D341Med (cell line): ENCODE measurements at regions not wholly inside any gene's neighbourhood (a gene's known extent, or its start where the extent isn't known, plus 50 kb on each side); places are given as distances from the start of the nearest gene placed in this dataset.

Experiments used
- DNase-seq: peaks from one replicate; pipeline ENCODE4 v3.0.0; 2012; ENCODE audit warnings: low spot score

DNA sequence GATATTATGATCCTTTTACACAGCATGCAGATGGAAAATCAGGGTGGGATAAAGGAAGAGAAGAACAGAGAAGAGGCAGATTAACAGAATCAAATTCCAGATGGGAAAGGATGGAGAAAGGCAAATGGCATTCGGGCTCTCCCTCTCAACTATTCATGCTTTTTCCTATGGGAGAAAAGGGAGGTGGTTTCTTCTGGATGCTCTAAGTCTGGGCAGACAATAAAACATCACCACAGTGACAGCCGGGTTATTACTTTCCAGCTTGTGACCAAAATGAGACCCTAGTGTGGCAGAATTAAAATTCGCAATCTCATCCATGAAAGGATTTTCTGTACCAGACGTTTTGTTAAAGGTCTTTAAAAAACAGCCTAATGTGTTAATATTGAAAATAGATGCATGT is 440.7 kb downstream of the RND3 start:
- DNase-seq = no peak

DNA sequence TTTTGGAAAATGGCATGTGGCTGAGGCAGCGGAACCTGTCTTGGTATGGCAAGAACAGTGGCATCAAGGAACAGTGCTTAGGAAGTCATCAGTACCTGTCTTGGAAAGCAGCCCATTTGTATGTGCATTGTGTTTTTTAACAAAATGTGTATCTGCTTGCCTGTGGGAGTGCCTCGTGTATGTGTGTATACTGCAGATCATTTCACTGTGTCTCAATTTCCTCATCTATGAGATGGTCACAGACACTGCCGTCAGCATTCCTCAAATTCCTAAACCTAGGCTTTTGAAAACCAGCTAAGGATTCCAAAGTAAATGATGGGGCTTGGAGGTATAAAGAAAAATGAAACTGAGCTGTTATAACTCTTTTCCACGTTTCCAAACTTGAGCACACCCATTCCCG is 441.3 kb downstream of the RND3 start:
- DNase-seq = no peak

DNA sequence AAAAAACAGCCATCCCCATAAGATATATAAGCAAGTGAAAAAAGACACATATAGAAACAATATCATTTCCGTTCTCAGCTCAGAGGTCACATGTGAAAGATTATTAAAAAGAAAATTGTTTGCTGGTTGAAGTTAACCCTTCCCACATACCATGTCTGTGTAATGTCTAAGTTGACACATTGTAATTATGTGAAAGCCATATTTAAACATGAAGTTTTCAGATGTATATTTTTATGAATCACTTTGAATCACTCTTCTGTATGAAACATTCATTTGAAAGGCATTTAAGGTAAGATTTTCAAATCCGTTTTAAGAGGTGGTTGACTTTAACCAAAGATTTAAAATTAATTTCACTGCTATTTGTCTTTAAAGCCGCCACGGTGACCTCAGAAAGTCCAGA is 441.9 kb downstream of the RND3 start:
- no peak for DNase-seq

DNA sequence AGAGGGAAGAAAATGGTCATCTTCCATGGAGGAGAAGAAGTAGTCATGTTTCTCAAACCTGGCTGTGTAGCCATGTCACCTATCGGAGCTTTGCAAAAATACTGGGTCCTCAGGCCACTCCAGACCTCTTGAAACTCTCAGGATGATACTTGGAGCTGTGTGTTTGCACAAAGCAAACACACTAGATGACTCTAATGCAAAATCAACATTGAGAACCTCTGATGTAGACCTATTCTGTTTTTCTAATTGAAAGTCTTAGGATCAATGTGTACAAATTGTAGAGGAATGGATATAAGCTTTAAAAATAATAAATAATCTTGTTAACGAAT is 444.3 kb downstream of the RND3 start:
- DNase-seq = no peak

DNA sequence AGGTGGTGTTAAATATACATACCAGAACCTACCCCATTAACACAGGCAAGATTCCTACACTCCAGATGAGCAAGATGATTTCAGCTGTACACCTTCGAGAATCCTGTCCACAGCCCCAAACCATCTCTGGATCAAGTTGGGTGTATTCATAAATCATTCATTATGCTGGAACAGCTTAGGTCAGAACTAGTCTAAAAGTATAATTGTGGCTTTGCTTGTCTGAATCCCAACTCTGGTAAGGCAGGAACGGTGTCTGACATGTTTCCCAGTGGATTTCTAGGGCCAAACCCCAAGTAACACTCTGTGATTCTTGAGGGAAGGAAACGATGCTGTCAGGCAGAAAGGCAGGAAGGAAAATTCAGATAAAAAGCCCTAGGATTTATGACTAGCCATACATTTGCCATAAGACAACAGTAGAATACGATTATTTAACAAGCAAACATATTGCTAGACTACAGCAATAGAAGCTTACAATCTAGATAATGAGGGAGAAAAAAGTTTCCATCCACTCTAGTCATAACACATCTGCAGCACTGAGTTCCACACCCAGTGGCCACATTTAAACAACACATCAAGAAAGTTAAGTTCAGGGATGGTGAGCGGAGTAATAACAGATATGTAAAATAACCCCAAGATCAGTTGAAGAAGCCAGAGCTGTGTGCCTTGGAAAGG is 444.8 kb downstream of the RND3 start:
- no peak for DNase-seq

DNA sequence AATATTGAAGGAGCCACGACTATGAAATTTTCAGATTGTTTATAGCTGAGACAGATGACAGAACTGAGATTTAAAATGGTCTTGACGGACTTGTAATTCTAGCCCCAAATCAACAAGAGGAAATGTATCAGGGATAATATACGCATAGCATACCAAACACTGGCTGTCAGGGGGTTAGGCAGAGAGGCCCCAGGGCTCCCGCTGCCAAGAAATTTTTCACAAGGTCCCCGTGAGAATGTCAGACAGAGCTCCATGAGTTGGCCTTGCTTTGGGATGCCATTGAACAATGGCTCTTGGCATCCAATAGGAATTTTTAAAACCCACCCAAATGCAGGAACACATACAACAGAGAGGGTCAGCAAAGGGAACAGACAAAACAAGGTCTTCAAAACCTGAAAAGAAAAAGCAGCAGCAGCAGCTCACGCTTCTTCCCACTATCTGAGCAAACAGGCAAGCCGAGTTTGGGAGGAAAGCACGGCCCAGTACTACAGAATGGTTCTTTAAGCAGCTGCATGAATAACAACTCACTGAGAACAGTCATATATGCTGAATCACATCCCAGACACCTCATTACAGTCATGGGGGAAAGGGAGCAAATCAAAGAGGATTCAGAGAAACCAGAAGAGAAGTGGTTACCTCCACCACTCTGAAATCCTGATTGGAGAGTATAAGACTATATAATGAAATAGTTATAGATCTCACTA is 445.6 kb downstream of the RND3 start:
- DNase-seq = no peak

DNA sequence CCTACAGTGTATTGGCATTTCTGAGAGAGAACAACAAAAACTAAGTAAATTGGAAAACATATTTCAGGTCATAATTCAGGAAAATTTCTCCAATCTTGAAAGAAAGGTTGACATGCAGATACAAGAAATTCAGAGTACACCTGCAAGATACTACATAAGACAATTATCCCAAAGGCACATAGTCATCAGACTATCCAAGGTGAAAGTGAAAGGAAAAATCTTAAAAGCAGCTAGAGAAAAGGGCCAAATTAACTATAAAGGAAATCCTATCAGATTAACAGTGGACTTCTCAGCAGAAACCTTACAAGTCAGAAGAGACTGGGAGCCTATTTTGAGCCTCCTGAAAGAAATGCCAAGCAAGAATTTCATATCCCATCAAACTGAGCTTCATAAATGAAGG is 449.0 kb upstream of the MMADHC start:
- DNase-seq = no peak

DNA sequence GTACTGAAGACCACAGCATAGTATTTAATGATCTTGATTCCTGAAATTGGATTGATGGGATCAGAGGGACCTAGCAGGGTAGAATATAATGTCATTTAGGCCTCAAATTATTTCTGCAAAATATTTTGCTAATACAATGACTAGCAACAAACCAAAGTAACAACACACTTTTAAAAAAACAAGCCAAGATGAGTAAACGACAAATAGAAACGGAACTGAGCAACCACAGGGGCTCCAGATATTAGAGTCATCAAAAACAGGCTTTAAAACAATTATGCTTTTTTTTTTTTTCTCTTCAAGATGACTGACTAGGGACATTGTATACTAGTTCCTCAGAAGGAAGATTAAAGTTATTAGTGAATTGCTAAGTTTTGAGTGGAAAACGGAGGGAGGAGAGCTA is 447.1 kb upstream of the MMADHC start:
- DNase-seq = no peak

DNA sequence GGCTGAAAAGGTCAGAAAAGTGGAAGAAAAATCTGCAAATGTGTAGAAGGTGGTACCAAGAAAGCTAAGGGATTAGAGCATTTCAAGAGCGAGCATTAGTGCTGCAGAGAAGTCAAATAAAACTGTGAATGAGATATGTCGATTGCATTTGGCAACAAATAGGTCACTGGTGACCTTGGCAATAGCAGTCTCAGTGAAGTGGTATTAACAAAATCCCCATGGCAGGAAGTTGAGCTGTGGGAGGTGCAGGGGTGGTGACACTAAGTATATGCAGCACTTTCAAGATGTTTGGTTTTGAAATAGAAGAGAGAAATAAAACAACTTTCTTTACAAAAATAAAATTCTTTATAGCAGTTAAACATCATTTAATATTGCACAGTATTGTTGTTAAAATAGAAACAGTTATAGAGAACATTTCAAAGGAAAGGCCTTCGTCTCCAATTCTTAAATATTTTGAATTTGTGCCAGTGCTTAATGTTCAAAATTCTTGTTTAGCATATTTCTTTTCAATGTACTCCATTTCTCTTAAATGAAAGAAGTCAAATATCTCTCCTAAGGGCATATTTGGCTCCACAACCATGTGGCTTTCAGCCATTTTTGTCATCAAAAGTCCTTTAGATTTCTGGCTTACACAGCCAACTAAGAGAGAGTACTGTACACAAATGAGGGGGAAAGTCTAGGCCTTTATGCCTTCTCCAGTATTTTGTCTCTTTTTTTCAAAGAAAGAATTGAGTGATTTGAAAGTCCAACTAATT is 443.0 kb upstream of the MMADHC start:
- no peak for DNase-seq

DNA sequence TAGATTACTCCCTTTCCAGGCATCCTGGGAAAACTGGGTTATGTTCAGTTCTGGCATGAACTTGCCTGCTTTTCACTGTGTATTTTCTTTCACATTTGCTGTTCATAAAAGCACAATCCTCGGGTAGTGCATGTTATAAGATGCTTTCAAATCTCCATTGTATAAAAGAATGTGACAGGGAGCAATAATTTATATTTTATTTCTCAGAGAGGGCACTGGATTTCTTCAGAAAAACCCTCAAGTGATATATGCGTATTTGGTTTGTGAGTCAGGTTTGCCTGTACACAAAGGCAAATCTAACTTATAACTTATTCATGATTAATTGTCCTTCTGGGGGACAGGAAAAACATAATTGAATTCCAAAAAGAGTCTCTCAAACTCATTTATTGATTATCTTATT is 440.7 kb upstream of the MMADHC start:
- DNase-seq = no peak

DNA sequence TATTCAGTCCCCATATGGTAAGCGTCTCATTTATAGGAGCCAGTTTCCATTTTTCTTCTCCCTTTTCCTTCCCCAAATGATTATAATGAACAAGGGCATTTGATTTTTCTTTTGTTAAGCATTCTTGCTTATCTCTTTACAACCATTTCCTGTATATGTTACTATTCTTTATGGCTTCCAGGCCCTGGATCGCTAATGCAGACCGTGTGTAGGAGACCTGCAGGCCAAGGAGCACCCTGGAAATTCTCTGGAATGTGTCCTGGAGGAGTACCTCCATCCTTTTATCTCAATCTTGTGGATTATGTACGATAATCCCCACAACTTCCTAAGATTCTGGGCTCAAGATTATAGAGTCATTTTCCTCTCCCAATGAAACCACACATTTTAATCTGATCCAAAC is 439.6 kb upstream of the MMADHC start:
- no peak for DNase-seq

DNA sequence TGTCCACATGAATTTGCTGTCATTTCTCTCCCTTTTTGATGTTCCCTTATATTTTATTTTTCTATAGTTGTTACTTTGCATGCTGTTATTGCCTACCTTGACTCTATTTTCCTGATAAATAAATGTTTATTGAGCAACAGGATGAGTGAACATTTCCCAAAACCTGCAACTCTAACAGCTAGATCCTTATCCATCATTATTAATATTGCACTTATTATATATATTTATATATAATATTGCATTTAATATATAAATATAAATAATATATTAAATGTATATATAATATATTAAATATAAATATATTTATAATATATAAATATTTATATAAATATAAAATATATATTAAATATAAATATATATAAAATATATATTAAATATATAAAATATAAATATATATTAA is 436.1 kb upstream of the MMADHC start:
- DNase-seq = no peak

DNA sequence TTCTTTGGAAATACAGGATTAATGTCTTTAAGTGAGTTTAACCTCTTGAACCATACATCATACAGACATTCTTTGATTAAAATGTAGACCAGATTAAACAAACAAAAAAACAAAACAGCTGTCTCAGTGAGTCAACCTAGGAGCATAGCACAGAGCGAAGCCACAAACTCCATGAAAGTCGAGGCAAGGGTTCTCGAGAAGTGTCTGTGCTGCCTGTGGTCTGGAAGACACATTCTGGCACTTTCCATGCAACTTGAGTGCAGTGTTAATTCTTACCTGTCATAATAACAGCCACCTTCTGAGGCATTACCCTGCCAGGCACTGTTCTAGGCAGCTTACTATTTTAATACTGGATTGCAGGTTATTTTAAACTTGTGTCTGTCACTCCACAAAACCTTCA is 435.5 kb upstream of the MMADHC start:
- no peak for DNase-seq

DNA sequence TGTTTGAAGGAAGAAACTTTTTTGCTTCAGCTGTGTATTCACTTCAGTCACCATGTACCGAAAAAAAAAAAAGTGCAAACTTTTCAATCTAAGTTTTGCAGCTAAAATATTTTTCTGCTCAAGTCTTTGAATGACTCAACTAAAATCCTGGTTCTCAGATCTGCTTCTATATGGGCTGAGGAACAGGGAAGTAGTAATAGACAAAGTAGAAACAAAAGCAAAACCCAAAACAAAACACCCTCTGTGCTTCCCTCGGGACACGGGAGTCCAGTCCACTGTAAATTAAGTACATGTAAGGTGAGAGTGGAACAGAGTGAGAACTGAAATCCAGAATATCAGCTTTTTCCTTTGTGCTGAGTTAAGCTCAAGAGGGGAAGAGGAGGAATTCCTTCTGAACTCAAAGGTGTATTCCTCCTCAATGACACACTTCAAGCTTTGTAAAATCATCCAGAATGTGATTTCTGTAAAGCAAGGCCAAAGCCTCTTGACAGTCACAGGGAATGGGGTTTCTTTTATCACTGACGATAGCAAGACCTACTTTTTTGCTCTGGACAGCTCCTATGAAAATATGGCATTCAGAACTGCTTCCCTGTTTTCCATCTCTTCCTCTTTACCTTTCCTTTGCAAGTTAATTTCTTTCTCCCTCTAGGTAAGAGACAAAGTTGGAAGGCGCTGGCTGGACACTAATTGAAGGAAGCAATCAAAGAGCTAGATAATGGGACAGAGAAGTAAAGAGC is 433.5 kb upstream of the MMADHC start:
- DNase-seq = no peak

DNA sequence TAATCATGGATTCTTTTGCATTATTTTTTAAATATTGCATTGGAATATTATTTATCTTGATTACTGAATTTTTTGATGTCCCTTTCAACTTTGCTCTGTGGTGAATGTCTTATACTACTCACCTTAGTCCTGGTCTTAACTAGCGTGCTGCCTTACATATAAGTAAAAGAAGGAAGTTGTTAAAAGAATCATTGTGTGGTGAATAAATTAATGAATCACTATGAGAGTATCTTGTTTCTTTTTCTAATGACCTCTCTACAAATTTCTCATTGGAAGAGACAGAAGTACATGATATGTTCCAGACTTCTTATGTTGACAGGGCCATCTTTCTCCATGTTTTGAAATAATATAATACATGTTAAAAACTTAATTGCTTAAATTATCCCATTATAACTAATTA is 432.6 kb upstream of the MMADHC start:
- DNase-seq = no peak

DNA sequence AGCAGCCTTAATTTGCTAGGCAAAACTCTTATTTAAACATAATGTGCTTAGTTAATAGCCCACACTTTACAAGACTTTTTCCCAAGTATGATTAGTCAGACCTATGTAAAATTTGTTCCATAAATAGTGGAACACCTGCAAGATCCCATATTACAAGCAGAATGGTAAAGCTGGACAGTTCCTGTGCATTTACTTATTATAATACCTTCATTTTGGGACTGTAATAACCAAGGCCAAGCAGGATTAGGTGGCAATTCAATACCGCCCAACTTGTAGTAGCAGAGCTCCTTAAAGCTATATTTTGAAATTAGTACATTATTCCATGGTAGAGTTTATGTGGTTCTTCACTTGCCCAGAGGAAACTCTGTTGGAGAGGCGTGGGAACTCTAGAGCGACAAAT is 431.5 kb upstream of the MMADHC start:
- no peak for DNase-seq

DNA sequence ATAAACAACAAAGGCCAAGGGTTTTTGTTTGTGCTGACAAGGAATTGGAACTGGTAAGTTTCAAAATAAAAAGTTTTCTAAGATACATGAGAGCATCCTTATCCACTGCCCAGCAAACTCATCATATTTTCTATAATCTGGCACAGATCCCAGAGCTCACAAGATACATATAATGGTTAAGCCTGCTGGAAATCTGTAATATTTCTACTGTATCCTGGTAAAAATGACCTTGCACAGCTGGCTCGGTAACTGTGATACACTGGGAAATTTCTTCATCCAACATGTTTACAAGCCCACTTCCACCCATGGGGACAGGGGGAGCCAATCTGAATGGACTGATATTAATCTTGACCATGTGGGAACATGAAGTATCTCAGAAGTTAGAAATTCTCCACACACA is 425.4 kb upstream of the MMADHC start:
- DNase-seq = no peak

DNA sequence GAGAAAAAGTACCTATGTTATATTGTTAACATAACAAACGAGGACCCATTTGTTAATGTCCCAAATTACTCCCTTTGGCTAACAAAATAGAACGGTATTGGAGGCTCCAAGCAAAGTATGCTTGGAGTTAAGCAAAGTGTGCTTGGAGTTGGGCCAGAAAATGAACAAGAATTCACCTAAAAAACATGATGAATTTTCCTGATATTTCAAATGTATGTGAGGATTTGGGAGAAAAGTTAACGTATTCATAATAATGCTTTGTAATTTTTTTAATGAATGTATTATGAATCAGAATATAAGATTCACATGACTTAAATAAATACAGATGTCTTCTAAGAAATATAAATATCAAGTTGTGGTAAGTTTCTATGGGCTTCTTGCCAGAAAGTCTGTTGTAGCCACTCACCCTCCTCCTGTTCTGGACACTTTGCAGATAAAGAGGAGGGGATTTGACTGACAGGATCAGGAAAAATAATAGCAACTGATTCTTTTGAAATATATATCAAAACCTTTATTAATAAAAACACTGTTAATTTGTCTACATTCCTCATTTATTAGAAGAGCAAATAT is 423.7 kb upstream of the MMADHC start:
- DNase-seq = no peak

DNA sequence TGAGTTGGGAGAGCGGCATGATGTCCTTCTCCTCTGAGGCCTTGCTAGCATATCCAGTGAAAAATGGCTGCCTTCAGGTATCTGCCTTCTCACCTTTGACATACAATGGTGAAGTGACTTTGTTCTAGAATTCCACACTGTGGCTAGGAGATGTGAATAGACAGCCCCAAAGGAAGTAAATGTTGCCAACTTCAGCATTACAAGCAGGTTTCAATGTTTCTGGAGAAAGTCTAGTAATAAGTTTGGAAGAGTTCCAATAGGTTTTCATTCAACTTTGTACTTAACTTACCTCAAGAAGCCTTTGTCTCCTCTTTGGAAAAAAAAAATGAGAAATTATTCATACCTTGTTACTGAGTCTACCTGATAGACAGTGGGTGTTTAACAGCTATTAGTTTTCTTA is 421.3 kb upstream of the MMADHC start:
- no peak for DNase-seq

DNA sequence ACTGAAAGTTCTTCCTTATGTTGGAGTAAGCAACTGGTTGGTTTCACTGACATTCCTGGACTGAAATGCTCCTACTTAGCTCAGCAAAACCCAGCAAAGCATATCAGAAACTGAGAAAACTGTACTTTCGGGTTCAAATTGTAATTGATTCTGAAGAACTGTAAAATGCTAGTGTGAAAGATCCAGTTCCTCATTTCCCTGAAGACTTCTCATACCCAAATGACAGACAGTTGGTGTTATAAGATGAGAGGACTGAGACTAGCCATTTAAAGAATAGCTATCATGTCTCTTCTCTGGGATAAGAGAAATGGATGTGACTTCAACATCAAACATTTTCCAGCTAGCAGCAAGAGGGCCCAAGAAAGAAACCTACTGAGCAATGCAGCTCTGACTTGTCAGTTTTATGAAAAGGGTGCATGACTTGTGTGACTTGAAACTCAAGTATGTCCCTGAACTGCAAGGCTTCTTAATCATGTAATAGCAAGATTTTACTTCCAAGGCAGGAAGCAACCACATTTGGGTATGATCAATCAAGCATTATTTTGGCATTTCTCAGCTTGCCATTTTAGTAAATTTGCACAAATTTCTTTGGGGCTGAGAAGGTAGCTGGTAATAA is 420.3 kb upstream of the MMADHC start:
- no peak for DNase-seq

DNA sequence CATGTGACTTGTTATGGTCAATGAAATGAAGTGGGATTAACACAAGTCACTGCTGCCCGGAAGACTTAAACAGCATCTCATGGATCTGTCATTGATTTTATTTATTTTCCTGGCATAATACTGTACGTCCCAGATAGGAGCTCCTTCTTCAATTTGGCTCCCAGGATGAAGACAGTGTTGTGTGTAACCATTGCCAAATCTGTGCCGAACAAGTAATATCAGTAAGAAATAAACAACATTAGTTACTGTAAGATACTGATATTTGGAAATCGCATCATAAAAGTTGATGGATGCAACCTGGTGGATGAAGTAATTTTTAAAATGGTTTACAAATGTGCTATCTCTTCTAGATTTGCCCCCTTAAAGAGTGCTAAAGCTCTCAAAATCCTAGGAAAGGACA is 419.0 kb upstream of the MMADHC start:
- DNase-seq = no peak

DNA sequence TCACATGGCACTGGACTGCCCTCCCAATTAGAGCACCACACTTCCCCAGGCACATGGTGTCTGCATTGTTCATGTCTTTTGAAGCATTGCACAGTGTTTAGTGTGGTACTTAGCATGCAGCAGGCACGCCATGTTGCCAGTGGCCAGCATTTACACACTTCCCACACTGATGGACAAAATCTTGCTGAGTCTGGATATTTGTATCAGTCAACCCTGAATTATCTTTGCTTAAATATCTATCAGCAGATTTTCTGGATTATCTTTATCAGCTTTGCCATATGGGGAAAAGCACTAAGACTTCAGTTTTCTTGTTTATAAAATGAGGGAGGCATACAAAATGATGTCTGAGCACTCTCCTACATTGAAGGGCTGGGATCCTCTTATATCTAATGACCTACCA is 416.0 kb upstream of the MMADHC start:
- DNase-seq = no peak
